ENCODE measurements at regions not wholly inside any gene's neighbourhood (a gene's known extent, or its start where the extent isn't known, plus 50 kb on each side); places are given as distances from the start of the nearest gene placed in this dataset.

GRCh38 chr2:155393406-155393805, 694.9 kb downstream of the KCNJ3 start:
- no peak for TF ChIP-seq ATF6 (CRISPR knock-in tag; IDR thresholded peaks at IDR 0.05)
- TF ChIP-seq, protein P1, sequence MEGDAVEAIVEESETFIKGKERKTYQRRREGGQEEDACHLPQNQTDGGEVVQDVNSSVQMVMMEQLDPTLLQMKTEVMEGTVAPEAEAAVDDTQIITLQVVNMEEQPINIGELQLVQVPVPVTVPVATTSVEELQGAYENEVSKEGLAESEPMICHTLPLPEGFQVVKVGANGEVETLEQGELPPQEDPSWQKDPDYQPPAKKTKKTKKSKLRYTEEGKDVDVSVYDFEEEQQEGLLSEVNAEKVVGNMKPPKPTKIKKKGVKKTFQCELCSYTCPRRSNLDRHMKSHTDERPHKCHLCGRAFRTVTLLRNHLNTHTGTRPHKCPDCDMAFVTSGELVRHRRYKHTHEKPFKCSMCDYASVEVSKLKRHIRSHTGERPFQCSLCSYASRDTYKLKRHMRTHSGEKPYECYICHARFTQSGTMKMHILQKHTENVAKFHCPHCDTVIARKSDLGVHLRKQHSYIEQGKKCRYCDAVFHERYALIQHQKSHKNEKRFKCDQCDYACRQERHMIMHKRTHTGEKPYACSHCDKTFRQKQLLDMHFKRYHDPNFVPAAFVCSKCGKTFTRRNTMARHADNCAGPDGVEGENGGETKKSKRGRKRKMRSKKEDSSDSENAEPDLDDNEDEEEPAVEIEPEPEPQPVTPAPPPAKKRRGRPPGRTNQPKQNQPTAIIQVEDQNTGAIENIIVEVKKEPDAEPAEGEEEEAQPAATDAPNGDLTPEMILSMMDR (IDR thresholded peaks at IDR 0.05), result no peak
- no peak for TF ChIP-seq FOXP1 (CRISPR knock-in tag; IDR thresholded peaks at IDR 0.05; ENCODE audit: borderline replicate concordance)
- no peak for TF ChIP-seq ZBTB21 (CRISPR knock-in tag; IDR thresholded peaks at IDR 0.05; ENCODE audit: borderline replicate concordance)
- TF ChIP-seq PREB (CRISPR knock-in tag; IDR thresholded peaks at IDR 0.05; ENCODE audit: borderline replicate concordance), result no peak
- no peak for TF ChIP-seq ESRRA (CRISPR knock-in tag; IDR thresholded peaks at IDR 0.05; ENCODE audit: borderline replicate concordance)
- TF ChIP-seq NFYB (CRISPR knock-in tag; conservative IDR thresholded peaks at IDR 0.05; ENCODE audit: low read depth), result no peak
- TF ChIP-seq MLX (CRISPR knock-in tag; IDR thresholded peaks at IDR 0.05), result no peak
- TF ChIP-seq CREB1 (CRISPR knock-in tag; IDR thresholded peaks at IDR 0.05), result no peak
- no peak for TF ChIP-seq PRDM15 (CRISPR knock-in tag; IDR thresholded peaks at IDR 0.05)
- TF ChIP-seq ZNF281 (CRISPR knock-in tag; IDR thresholded peaks at IDR 0.05), result no peak
- no peak for TF ChIP-seq ETV6 (CRISPR knock-in tag; IDR thresholded peaks at IDR 0.05)
